GM12875 (cell line): ENCODE measurements at regions not wholly inside any gene's neighbourhood (a gene's known extent, or its start where the extent isn't known, plus 50 kb on each side); places are given as distances from the start of the nearest gene placed in this dataset.

ENCODE experiments used
- H3K4me3 ChIP-seq: one replicate; pipeline ENCODE4 v1.5.1; 2011; ENCODE audit warnings: low read depth, low read length, control low read depth
- CTCF ChIP-seq: IDR thresholded peaks from 2 replicates; pipeline ENCODE4 v1.5.1; 2011; ENCODE audit warnings: low read depth, mild to moderate bottlenecking, control low read depth, inconsistent platforms, low read length, moderate library complexity, borderline replicate concordance; ENCODE audit not compliant: insufficient read depth

- no peak overlapping the region for H3K4me3 ChIP-seq
- no peak for TF ChIP-seq CTCF
Observed at GRCh38 chr10:78964274-78964951, 104.4 kb upstream of the ZMIZ1 start.

GRCh38 chr10:78964952-78965633, 103.7 kb upstream of the ZMIZ1 start:
- no peak for TF ChIP-seq CTCF
- H3K4me3 ChIP-seq = no peak overlapping the region

- H3K4me3 ChIP-seq = no peak overlapping the region
- no peak for TF ChIP-seq CTCF
Observed at GRCh38 chr10:78966182-78966787, 102.5 kb upstream of the ZMIZ1 start.

- TF ChIP-seq CTCF = no peak
- H3K4me3 ChIP-seq = no peak overlapping the region
Observed at GRCh38 chr10:78966844-78967488, 101.8 kb upstream of the ZMIZ1 start.

- H3K4me3 ChIP-seq = no peak overlapping the region
- TF ChIP-seq CTCF = no peak
Observed at GRCh38 chr10:78968300-78968942, 100.3 kb upstream of the ZMIZ1 start.

GRCh38 chr10:78968943-78969342, 99.8 kb upstream of the ZMIZ1 start:
- no peak overlapping the region for H3K4me3 ChIP-seq
- TF ChIP-seq CTCF = no peak
